ENCODE measurements at regions not wholly inside any gene's neighbourhood (a gene's known extent, or its start where the extent isn't known, plus 50 kb on each side); places are given as distances from the start of the nearest gene placed in this dataset.
"Not testable (repeated sequence)": the region's sequence is repeated elsewhere in the genome, so short reads cannot be mapped to it uniquely, and the experiment has no call there.

DNA sequence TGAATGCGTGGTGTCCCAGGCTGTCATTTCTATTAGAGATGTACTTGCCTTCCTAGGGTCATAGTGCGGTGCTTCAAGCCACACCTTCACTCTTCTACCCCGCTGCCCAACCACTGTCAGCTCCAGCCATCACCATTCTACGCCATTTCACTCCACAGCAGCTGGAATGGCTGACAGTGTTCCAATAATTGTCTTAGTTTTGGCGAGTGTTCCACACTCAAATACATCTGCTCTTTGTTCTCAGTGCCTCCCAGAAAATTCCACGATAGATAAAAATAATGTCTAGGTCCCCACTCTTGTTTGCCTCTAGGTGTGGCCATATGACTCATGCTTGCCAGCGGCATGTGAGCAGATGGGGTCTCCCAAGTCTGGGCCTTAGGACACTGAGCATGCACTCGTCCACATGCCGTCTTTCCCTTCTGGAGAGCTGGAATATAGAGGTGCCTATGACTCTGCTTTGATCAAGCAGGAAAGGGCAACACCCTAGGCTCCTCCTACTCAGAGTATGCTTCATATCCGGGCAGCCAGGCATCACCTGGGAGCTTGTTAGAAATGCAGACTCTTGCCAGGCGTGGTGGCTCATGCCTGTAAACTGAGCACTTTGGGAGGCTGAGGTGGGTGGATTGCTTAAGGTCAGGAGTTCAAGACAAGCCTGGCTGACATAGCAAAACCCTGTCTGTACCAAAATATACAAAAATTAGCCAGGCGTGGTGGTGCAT lies 163.0 kb downstream of the BRMS1L start:
- no peak for DNase-seq (ENCODE audit: low read depth)

DNA sequence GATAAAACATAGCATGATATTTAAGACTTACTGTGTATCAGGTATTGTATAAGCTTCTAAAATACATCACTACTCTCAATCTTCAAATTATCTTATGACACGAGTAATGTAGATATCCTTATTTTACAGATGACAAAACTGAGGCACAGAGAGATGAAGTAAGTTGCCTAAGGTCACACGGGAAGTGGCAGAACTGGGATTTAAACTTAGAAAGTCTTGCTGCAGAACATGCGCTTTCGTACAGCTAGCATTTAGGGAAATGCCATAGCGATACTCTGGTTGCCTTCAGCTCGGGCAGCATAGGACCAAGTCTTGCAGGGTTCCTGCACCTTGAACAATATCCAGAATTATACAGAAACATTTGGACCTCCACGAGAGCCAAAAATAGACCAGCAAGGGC lies 162.4 kb downstream of the BRMS1L start:
- DNase-seq (ENCODE audit: low read depth), result no peak

DNA sequence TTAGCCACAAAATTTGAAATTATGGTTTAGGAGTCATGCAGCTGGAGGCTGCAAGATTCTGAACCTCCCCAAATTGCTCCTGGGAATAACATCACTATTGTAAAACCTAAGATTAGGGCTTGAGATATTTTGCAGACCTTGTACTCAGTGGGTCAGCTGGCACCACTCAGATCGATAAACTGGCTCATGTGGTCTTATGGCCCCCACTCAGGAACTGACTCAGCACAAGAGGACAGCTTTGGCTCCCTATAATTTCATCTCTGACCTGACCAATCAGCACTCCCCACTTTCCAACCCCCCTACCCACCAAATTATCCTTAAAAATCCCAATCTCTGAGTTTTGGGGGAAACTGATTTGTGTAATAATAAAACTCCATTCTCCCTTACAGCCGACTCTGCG lies 161.6 kb downstream of the BRMS1L start:
- no peak for DNase-seq (ENCODE audit: low read depth)

DNA sequence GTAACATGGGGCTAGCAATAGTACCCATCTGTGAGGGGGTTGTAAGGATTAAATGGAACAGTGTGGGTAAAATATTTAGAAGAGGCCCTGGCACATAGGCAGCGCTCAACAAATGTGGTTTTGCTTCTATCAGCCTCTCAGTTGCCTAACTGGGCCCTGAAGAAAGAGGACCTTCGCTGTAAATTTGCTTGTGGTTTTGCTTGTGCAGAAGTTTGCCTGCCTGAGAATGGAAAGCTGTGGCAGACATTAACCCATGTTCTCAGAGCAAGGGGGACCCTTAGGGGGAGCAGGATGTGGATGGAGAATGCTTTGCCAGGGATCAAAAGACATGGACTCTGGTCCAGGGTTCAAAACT lies 160.1 kb downstream of the BRMS1L start:
- DNase-seq (ENCODE audit: low read depth), result no peak

DNA sequence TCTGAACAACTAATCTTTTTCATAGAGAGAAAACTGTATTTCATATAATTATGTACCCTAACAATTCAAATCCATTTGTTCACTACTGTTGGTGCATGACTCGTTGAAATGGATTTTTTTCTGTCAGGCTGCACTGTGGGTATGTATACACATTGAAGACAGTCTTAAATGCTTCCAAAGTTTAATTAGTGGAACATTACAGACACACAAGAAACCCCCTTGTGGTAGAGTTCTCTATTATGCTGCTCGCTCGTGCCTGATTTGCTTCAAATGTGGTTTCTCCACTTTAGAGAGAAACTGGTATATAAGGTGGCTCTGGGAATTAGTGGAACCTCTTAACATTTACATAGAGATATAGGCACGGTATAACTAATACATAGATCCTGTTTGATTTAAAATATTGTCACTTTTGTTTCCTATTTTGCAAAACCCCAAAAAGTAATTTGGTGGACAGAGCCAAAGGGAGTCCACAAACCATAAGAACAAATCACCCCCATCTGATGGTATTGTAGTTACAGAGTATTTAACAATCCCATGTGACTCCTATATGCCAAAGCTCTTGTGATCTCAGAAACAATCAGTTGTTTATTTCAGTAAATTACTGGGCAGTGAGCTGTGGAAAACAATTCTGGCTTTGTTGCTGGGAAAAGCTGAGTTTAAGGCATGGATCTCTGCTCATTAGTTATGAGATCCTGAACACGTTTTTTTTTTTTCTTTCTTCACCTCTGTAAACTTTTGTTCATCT lies 159.5 kb downstream of the BRMS1L start:
- no peak for DNase-seq (ENCODE audit: low read depth)

DNA sequence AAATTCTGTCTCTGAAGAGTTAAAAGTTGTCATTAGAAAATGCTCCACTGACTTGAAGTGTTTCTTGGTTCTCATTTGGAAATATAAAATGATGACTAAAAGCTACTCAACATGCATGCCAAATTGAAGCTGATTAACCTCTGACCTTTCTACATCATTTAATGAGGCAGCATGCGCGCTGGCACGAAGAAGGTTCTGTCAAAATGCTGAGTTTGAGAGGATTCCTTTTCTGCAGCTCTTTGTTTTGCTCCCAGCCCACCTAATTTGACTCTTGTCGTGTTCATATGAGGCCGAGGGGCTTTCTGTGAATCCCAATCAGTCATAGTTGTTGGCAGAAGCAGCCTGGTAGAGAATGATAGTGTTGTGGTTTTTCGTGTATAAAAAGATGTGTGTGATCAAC lies 153.4 kb downstream of the BRMS1L start:
- no peak for DNase-seq (ENCODE audit: low read depth)

DNA sequence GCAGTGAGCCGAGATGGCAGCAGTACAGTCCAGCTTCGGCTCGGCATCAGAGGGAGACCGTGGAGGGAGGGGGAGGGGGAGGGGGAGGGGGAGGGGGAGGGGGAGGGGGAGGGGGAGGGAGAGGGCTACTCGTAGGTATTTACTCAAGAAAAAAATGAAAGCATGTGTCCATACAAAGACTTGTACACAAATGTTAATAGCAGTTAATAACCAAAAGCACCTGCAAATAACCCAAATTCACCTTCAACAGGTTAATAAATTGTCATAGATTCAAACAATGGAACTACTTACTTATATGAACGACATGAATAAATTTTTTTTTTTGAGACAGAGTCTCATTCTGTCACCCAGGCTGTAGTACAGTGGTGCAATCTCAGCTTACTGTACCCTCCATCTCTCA lies 152.4 kb downstream of the BRMS1L start:
- no peak for DNase-seq (ENCODE audit: low read depth)

DNA sequence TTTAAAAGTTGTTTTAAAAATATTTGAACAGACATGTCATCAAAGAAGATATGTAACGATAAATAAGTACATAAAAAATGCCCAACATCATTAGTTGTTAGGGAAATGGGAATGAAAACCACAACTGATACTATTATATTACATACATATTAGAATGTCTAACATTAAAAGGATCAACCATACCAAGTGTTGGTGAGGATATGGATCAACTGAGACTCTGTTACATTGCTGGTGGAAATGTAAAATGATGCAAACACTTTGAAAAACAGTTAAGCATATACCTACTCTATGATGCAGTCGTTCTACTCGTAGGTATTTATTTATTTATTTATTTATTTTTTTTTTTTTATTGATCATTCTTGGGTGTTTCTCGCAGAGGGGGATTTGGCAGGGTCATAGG lies 149.7 kb downstream of the BRMS1L start:
- DNase-seq (ENCODE audit: low read depth), result no peak

DNA sequence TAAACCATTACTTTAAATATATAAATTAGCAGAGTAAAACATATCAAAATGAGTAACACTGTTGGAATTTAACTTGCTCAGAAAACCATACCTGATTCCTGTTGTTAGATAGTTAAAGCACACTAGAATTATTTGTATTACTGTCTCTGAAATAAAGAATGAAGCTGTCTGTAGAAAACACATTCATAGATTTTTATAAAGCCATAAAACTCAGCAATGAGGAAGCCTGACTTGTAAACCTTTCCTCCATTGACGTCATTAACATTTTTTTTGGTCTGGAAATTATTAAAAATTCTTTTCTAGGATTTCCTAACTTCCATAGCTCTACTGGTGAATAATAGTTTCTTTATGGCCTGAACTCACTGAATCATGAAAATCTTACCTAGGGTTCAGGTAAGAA lies 147.6 kb downstream of the BRMS1L start:
- no peak for DNase-seq (ENCODE audit: low read depth)

DNA sequence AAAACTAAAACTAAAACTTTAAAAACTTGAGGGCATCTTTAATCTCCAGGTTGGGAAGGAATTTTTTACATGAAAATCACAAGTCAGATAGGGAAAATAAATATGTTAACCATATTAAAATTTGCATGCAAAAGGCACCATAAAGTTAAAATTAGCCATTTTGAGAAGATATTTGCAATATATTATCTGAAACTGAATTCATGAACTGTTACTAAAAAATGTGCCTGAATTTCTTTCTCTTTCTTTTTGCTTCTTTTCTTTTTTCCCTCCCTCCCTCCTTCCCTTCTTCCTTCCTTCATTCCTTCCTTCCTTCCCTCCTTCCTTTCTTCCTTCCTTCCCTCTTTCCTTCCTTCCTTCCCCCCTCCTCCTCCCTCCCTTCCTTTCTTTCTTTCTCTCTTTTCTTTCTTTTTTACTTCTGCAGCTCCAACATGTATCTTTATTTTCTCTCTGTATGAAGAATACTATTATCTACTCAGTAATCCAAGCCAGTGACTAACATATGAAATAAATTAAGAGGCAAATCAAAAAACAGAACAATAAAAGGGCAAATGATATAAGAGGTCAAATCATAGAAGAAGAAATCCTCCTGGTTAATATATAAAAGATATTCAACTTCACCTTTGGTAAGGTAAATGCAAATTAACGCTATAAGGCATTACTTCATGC lies 146.0 kb downstream of the BRMS1L start:
- DNase-seq (ENCODE audit: low read depth), result no peak

DNA sequence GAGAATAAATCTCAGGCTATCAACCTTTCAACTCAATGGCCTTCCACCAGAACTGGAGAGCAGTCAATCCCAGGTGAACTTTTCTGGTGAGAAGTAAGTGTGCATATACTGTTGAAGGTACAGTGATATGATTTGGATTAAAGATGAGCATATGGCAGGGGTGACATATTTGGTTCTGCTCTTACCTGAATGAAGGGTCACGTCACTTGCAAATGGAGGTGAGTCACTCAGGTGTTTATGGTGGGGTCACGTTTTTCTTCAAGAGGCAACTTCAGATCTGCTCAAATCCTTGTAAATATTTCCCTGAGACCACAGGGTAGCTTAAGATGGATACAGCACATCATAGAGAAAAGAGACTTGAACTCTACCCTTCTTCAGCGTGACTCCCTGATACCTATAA lies 143.2 kb downstream of the BRMS1L start:
- no peak for DNase-seq (ENCODE audit: low read depth)

DNA sequence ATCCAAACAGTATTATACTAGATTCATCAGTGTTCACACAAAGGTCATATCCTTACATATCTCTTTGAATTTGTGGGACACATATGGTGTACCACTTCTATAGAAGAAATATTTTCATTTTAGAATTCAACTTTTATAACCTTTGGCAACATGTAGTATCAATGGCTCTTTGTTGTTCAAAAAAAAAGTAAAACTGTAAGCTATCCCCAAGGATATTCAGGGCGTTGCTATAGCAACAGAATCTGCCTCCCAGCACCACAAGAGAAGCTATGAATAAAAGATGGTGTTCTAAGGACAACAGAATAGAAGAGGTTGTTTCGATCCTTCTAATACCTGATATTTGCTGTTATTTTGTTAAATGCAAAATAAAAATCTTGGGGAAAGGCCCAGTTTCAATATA lies 139.3 kb downstream of the BRMS1L start:
- no peak for DNase-seq (ENCODE audit: low read depth)

DNA sequence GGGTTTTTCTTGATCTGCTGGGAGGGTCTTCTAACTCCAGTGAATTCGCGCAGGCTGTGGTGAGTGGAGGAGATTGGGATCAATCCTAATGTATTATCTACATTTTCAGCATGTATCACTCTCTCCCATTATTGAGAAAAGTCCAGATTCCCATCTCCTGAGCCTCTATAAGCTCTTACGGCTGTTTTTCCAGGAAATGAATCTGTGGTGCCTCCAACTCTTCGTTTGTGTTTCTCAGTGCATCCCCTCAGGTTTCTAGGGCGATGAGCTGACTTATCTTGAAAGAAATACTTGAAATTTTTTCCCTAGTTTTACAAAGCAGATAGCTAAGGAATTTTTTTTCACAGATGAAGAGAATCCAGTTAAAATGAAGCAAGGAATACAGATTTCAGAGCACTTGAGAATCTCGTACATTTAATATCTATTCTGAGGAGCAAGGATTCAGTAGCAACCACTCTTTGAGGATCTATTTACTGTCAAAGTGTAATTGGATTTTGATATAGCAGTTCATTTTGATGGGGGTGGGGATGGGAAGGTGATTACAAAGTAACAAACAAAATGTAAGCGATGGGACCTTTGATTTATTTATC lies 138.7 kb downstream of the BRMS1L start:
- no peak for DNase-seq (ENCODE audit: low read depth)

DNA sequence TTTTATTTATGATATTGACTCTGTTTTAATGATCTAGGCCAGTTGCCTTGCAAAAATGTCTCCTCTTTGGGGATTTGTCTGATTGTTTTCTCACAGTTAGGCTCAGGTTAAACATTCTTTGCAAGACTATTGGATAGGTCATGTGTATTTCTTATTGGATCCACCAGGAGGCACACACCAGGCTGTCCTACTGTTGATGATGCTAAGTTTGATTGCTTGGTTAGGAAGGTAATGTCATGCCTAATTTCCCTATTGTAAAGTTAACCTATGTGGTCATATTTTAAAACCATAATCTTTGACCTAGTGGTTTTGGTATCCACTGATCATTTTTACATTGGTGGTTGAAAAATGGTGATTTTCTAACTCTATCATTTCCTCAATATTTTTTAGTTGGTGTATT lies 137.1 kb downstream of the BRMS1L start:
- DNase-seq (ENCODE audit: low read depth), result no peak

DNA sequence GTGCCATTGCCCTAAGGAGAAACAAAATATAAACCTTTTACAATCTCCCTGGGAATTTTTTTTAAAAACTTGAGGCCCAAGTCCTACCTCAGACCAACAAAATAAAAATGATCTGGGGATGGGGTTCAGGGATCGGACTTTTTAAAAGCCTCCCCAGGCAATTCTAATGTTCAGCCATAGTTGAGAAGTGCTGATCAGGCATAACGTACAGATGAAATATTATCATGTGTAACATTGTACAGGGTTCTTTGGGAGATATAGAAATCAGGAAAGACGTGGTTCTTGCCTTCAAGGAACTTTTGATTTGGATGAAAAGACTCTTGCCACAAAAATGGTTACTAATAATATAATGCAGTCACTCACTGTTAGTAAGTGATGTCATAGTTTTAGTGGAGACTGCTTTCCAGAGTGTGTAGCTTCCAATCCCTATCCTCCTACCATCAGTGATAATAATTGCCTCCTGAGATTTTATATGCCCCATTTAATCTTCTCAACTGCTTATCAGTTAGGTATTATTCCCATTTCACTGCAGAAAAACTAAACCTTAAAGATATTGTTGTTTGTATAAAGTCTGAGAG lies 135.6 kb downstream of the BRMS1L start:
- DNase-seq (ENCODE audit: low read depth), result no peak

DNA sequence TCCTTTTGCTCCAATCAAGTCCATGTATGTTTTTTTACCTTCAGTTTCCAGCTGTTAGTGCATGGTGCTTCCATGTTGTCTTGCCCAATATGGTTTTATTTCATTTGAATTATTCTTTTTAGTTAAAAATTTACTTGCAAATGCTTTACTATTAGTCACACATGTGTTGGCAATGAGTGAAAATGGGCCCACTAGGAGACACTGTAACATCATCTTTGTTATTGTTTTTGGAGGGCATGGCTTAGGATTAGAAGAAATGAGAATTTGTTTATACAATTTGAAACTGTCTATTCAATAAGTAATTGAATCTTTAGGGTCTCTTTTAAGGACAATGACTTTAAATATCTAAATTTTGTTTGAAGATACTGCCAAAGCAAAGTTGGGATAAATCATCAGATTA lies 133.7 kb downstream of the BRMS1L start:
- no peak for DNase-seq (ENCODE audit: low read depth)

DNA sequence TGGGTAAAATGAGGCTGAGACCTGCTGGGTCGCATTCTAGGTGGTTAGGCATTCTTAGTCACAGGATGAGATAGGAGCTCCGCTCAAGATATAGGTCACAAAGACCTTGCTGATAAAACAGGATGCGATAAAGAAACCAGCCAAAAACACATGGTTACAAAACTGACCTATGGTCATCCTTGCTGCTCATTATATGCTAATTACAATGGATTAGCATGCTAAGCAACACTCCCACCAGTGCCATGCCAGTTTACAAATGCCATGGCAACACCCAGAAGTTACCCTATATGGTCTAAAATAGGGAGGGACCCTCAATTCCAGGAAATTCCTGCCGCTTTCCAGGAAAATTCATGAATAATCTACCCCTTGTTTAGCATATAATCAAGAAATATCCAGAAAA lies 132.4 kb downstream of the BRMS1L start:
- DNase-seq (ENCODE audit: low read depth), result no peak

DNA sequence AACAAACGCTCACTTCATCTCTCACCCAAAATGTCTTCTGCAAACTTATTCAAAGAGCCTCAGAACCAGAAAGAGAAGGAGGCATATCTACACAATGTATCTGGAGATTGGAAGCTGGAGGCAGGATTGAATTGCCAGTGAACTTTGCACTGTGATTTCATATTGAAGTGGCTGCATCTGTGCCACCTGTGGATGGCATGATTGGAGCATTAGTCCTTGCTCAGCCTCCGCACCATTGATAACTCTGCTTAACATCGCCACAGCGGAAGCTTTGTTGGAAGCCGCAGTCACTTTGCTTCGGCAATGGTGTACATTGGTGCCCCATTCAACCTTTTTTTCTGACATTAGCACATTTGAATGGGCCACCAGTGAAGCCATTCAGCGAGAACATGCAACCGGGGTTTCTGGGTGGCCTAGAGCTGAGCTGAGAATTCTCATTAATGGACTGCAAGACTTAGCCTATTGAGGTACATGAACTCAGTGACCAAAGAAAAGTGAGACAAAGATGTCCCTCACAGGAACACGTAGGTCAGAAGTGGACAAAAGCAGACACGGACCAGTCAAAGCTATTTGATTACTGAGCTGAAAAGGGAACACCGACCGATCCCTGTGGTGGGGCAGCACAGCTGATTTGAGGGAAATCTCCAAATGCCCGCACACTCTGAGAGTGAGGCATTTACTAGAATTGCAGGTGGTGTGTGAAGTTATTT lies 130.4 kb downstream of the BRMS1L start:
- no peak for DNase-seq (ENCODE audit: low read depth)

DNA sequence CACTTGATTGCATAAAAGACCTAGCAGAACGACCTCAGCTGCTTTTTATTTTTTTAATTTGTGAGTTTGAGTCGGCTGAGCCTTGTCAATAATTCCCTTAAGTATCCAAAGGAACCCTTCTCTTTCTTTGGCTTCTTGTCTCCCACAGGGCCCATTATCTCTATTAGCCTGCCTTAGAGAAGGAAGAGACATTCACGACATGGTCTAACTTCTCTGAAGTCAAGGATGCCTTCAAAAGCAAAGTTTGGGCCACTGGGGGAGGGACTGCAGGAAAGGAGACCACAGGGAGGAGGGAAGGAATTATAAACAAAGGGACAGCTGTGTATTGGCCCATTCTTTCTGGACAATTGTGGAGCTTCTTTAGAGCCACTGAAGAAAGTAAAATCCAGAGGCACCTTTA lies 126.4 kb downstream of the BRMS1L start:
- DNase-seq (ENCODE audit: low read depth), result no peak

DNA sequence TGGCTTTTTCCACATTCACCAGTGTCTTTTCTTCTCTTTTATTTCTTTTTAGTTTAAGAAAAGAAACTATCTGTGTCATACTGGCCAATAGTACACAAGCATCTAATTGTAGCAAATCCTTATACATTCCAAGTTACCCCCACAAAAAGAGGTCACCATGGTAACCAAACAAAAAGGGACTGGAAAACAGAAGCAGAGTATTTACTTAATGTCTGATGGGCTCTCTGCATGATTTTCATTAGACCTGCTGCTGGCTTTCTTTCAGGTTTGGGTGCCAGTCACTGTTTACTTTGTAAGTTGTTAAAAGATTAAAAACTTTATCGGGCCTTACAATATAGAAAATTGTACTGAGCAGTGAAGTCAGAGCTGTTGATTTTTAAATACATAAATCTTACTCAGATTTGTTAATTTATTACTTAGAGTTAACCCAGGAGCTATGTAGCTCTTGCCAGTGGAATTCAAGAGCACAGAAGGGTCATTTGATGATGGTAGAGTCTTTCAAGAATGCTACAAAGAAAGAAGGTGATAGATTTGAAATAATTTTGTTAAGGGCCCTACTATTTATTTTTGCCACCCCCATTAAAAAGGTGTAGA lies 123.9 kb downstream of the BRMS1L start:
- no peak for DNase-seq (ENCODE audit: low read depth)

DNA sequence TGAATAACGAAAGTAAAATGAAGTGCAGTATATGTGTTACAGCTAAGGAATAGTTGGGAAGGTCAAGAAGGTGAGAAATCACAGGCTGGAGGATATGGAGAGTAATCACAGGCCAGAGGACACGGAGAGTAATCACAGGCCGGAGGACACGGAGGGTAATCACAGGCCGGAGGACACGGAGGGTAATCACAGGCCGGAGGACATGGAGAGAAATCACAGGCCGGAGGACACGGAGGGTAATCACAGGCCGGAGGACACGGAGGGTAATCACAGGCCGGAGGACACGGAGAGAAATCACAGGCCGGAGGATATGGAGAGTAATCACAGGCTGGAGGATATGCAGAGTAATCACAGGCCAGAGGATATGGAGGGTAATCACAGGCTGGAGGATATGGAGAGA lies 121.8 kb downstream of the BRMS1L start:
- not testable (repeated sequence) for DNase-seq (ENCODE audit: low read depth)

DNA sequence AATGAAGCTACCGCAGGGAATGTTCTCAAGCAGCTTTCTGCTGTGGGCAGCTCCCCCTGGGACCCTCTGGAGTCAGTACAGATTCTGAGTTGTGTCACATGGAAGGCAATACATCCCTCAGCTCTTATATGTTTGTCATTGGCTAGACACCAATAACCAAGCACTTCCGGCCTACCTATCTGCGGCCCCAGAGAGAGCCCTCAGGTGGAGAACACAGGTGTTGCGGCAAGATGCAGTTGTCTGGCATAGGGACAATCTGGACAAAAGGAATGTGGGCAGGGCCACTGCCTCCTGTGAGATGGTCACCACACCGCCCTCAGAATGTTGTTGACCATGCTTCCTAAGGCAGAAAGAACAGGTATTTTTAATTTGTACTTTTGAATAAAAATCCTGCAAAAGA lies 118.7 kb downstream of the BRMS1L start:
- no peak for DNase-seq (ENCODE audit: low read depth)
